HT1080 (cell line): ENCODE measurements at regions not wholly inside any gene's neighbourhood (a gene's known extent, or its start where the extent isn't known, plus 50 kb on each side); places are given as distances from the start of the nearest gene placed in this dataset.

Experiments used
- DNase-seq: peaks from one replicate; pipeline ENCODE4 v3.0.0-alpha.2; 2015; ENCODE audit warnings: low read depth

GRCh38 chr11:8323161-8323935 is 59.7 kb upstream of the LMO1 start:
- DNase-seq = no peak

GRCh38 chr11:8321876-8322275 is 58.2 kb upstream of the LMO1 start:
- DNase-seq = no peak

GRCh38 chr11:8320076-8320475 is 56.4 kb upstream of the LMO1 start:
- no peak for DNase-seq

DNA sequence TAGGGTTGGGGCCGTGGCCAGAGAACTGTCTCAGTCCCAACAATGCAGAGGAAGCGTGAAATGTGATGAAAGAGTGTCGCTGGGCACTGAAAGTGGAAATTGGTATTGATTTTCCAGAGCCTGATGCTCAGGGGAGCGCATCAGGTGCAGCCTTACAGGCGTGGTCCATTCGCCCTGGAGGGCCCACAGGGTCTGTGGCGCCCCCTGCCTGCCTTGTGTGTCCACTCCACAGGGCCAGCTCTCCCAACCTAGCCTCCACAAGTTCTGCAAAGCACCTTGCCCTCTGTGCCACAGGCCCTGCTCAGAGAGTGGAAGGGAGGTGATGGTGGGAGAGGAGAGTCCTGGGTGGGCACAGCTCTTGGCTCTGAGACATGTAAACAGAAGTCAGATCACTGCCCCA is 54.9 kb upstream of the LMO1 start:
- no peak for DNase-seq

GRCh38 chr11:8317159-8317558 is 53.5 kb upstream of the LMO1 start:
- DNase-seq = peak; percentile 67

GRCh38 chr11:8315954-8316353 is 52.3 kb upstream of the LMO1 start:
- no peak for DNase-seq

DNA sequence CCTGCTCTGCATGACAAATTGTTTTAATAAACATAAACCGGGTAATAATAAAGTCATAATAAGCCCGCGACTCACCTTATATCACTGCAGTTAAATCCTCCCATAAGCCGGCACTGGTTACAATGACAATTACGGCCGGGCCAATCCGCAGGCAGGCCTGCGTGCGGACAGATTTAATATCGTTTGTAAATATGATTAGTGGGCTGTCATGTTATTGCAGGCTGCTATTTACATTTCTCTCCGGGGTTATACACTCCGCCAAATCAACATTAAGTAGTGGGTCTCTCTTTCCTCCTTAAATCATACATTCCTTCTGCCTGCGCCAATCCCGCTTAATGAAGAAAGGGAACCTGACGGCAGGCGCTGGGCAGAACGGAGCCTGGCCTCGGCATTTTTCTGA is 51.8 kb upstream of the LMO1 start:
- DNase-seq = no peak

DNA sequence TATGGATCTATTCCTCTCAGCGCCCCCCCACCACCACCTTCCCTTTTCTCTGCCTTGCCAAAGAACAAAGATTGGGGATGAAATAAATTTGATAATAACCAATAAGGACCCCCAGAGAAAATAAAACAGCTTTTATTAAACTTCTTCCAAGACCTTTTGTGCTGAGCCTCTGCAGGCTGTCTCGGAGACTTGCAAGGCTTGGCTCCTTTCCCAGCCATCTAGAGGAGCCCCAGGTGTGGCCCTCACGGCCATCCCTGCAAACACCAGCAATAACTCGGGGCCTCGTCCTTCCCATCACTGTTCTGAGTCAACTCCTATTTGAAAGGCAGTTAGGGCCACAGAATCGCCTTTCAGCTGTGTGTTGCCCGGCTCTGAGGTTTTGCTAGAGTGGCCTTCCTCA is 51.2 kb upstream of the LMO1 start:
- DNase-seq = no peak

GRCh38 chr11:8313504-8314090 is 49.9 kb upstream of the LMO1 start:
- no peak for DNase-seq
